ENCODE measurements at regions not wholly inside any gene's neighbourhood (a gene's known extent, or its start where the extent isn't known, plus 50 kb on each side); places are given as distances from the start of the nearest gene placed in this dataset.

GRCh38 chr7:16071246-16071857 lies 350.0 kb downstream of the CRPPA start:
- POLR2A ChIA-PET: no interaction called here
- CTCF ChIA-PET: interaction anchor here (0.6 to 2.3 kb wide), 15 partner anchors 9 to 771 kb away, joined by 3 to 10 read pairs (median 4); partner anchors contain the start of gene AGMO
- H3K4me3 ChIP-seq (ENCODE audit: low read depth, low read length): no peak overlapping the region
- peak; percentile 49 for TF ChIP-seq CTCF (IDR thresholded peaks at IDR 0.05; ENCODE audit: insufficient read depth, low read length, missing control alignments)
- no peak for DNase-seq (ENCODE audit: low read depth, low spot score)

- no peak for DNase-seq (ENCODE audit: low read depth, low spot score)
- CTCF ChIA-PET: interaction anchor here (0.6 to 2.3 kb wide), 12 partner anchors 186 to 770 kb away, joined by 3 to 10 read pairs (median 4); partner anchors contain the start of gene AGMO
- POLR2A ChIA-PET: no interaction called here
Measured at GRCh38 chr7:16070806-16071205, 350.5 kb downstream of the CRPPA start.

GRCh38 chr7:16069998-16070397 lies 351.3 kb downstream of the CRPPA start:
- CTCF ChIA-PET: interaction anchor here (0.9 to 2.3 kb wide), 4 partner anchors 186 to 766 kb away, joined by 3 to 10 read pairs (median 4); no protein-coding TSS in a partner anchor

More at GRCh38 chr7:16070806-16071205, 350.5 kb downstream of the CRPPA start:
- H3K4me3 ChIP-seq (ENCODE audit: low read depth, low read length): no peak overlapping the region
- no peak for TF ChIP-seq CTCF (IDR thresholded peaks at IDR 0.05; ENCODE audit: insufficient read depth, low read length, missing control alignments)

GRCh38 chr7:16068183-16068582 lies 353.2 kb downstream of the CRPPA start:
- ChIA-PET POLR2A (no interaction called here), CTCF (interaction anchor here (0.6 to 4.0 kb wide), 3 partner anchors 10 to 936 kb away, joined by 4 to 19 read pairs (median 10); no protein-coding TSS in a partner anchor)
- TF ChIP-seq CTCF (IDR thresholded peaks at IDR 0.05; ENCODE audit: insufficient read depth, low read length, missing control alignments): no peak
- DNase-seq (ENCODE audit: low read depth, low spot score): no peak
- no peak overlapping the region for H3K4me3 ChIP-seq (ENCODE audit: low read depth, low read length)

More at GRCh38 chr7:16069998-16070397, 351.3 kb downstream of the CRPPA start:
- TF ChIP-seq CTCF (IDR thresholded peaks at IDR 0.05; ENCODE audit: insufficient read depth, low read length, missing control alignments): no peak
- no peak overlapping the region for H3K4me3 ChIP-seq (ENCODE audit: low read depth, low read length)
- no peak for DNase-seq (ENCODE audit: low read depth, low spot score)
- POLR2A ChIA-PET: no interaction called here

- H3K4me3 ChIP-seq (ENCODE audit: low read depth, low read length): no peak overlapping the region
- CTCF ChIA-PET: interaction anchor here (1.2 to 4.0 kb wide), 4 partner anchors 10 to 508 kb away, joined by 3 to 19 read pairs (median 6); no protein-coding TSS in a partner anchor
- no peak for TF ChIP-seq CTCF (IDR thresholded peaks at IDR 0.05; ENCODE audit: insufficient read depth, low read length, missing control alignments)
- no peak for DNase-seq (ENCODE audit: low read depth, low spot score)
- POLR2A ChIA-PET: no interaction called here
Measured at GRCh38 chr7:16067711-16068110, 353.6 kb downstream of the CRPPA start.

- CTCF ChIA-PET: interaction anchor here (1.2 to 4.0 kb wide), 4 partner anchors 11 to 507 kb away, joined by 3 to 19 read pairs (median 6); no protein-coding TSS in a partner anchor
- POLR2A ChIA-PET: no interaction called here
- TF ChIP-seq CTCF (IDR thresholded peaks at IDR 0.05; ENCODE audit: insufficient read depth, low read length, missing control alignments): no peak
- H3K4me3 ChIP-seq (ENCODE audit: low read depth, low read length): no peak overlapping the region
- DNase-seq (ENCODE audit: low read depth, low spot score): no peak
Measured at GRCh38 chr7:16066805-16067459, 354.4 kb downstream of the CRPPA start.
